HL-60 (cell line): ENCODE measurements at regions not wholly inside any gene's neighbourhood (a gene's known extent, or its start where the extent isn't known, plus 50 kb on each side); places are given as distances from the start of the nearest gene placed in this dataset.

Source experiments
- CTCF ChIP-seq: IDR thresholded peaks from one replicate; pipeline ENCODE4 v1.5.1; 2011; ENCODE audit warnings: low read length, control low read depth, inconsistent platforms; ENCODE audit not compliant: insufficient read depth
- POLR2AphosphoS5 ChIP-seq: IDR thresholded peaks from 2 replicates; pipeline ENCODE4 v1.6.1; 2012; ENCODE audit warnings: low read depth

GRCh38 chr11:128069665-128070064 is 517.7 kb downstream of the ETS1 start:
- TF ChIP-seq CTCF (no peak), POLR2AphosphoS5 (no peak)
